GM23338 (cell line): ENCODE measurements at regions not wholly inside any gene's neighbourhood (a gene's known extent, or its start where the extent isn't known, plus 50 kb on each side); places are given as distances from the start of the nearest gene placed in this dataset.

Experiments
- ATAC-seq: fragments of 200-7000 bp; cut with Tn5 transposase; 3 replicates; pipeline ENCODE4 v1.9.1; 2020
- DNase-seq: peaks from one replicate; pipeline ENCODE4 v3.0.0-alpha.2; 2015; ENCODE audit warnings: low spot score
- H2AFZ ChIP-seq: fragments of 200-600 bp; sonication (generic); 2 replicates; pipeline ENCODE4 v1.8.0; 2016; ENCODE audit warnings: antibody characterized with exemption, mild to moderate bottlenecking, moderate library complexity
- H3F3A ChIP-seq: fragments of 200-600 bp; sonication (generic); replicated peaks from 2 replicates; pipeline ENCODE4 v1.8.0; 2017; ENCODE audit warnings: antibody characterized with exemption, mixed run types, low read depth
- H3K27ac ChIP-seq: fragments of 200-600 bp; sonication (generic); 2 replicates; pipeline ENCODE4 v1.6.1; 2016; ENCODE audit warnings: low read depth
- H3K27me3 ChIP-seq: fragments of 200-600 bp; sonication (generic); 2 replicates; pipeline ENCODE4 v1.8.0; 2016; ENCODE audit warnings: mild to moderate bottlenecking, mixed run types, moderate library complexity; ENCODE audit not compliant: insufficient read depth
- H3K36me3 ChIP-seq: fragments of 200-600 bp; sonication (generic); 2 replicates; pipeline ENCODE4 v1.8.0; 2016; ENCODE audit warnings: mild to moderate bottlenecking; ENCODE audit not compliant: insufficient read depth
- H3K4me1 ChIP-seq: fragments of 200-600 bp; sonication (generic); 2 replicates; pipeline ENCODE4 v1.8.0; 2016; ENCODE audit warnings: mild to moderate bottlenecking, moderate library complexity; ENCODE audit not compliant: insufficient read depth
- H3K4me2 ChIP-seq: fragments of 200-600 bp; sonication (generic); 2 replicates; pipeline ENCODE4 v1.7.1; 2017; ENCODE audit warnings: mixed run types
- H3K4me3 ChIP-seq: fragments of 200-600 bp; sonication (generic); 2 replicates; pipeline ENCODE4 v1.6.1; 2016; ENCODE audit warnings: mixed run types
- H3K79me2 ChIP-seq: fragments of 200-600 bp; sonication (generic); replicated peaks from 2 replicates; pipeline ENCODE4 v1.8.0; 2017; ENCODE audit warnings: mild to moderate bottlenecking; ENCODE audit not compliant: insufficient read depth
- H3K9me2 ChIP-seq: fragments of 200-600 bp; sonication (generic); 2 replicates; pipeline ENCODE4 v1.8.0; 2017; ENCODE audit not compliant: insufficient read depth
- H4K20me1 ChIP-seq: fragments of 200-600 bp; sonication (generic); replicated peaks from 2 replicates; pipeline ENCODE4 v1.8.0; 2017; ENCODE audit warnings: mild to moderate bottlenecking; ENCODE audit not compliant: insufficient read depth
- H3K27ac Mint-ChIP-seq: 2 replicates; pipeline ENCODE4 v1.8.0; 2020; ENCODE audit warnings: inconsistent platforms, mild to moderate bottlenecking, moderate library complexity, mixed read lengths
- H3K27me3 Mint-ChIP-seq: 3 replicates; pipeline ENCODE4 v1.8.0; 2022; ENCODE audit warnings: low read depth, mild to moderate bottlenecking, moderate library complexity, mixed read lengths, inconsistent platforms; ENCODE audit not compliant: insufficient read depth, poor library complexity
- H3K36me3 Mint-ChIP-seq: 3 replicates; pipeline ENCODE4 v1.8.0; 2021; ENCODE audit warnings: low read depth, mild to moderate bottlenecking, inconsistent platforms, moderate library complexity, mixed read lengths
- H3K4me1 Mint-ChIP-seq: 3 replicates; pipeline ENCODE4 v1.8.0; 2020; ENCODE audit warnings: mild to moderate bottlenecking, inconsistent platforms, mixed read lengths
- H3K4me3 Mint-ChIP-seq: 3 replicates; pipeline ENCODE4 v1.8.0; 2021; ENCODE audit warnings: moderate library complexity, mild to moderate bottlenecking, inconsistent platforms, mixed read lengths
- H3K9me3 Mint-ChIP-seq: 3 replicates; pipeline ENCODE4 v1.8.0; 2020; ENCODE audit warnings: moderate library complexity, mild to moderate bottlenecking, inconsistent platforms, mixed read lengths
- CREB1 ChIP-seq: fragments of 250-450 bp; sonication (Bioruptor Pico); IDR thresholded peaks from 2 replicates; pipeline ENCODE4 v1.5.0; 2020; ENCODE audit warnings: low read depth, mild to moderate bottlenecking, moderate library complexity
- EZH2 ChIP-seq: fragments of 200-600 bp; sonication (generic); IDR thresholded peaks from one replicate; pipeline ENCODE4 v1.8.0; 2017; ENCODE audit warnings: antibody characterized with exemption, mild to moderate bottlenecking, low read depth; ENCODE audit not compliant: unreplicated experiment
- EZH2phosphoT487 ChIP-seq: fragments of 200-600 bp; sonication (generic); IDR thresholded peaks from one replicate; pipeline ENCODE4 v1.8.1; 2018; ENCODE audit warnings: antibody characterized with exemption; ENCODE audit not compliant: unreplicated experiment
- JUNB ChIP-seq: IDR thresholded peaks from one replicate; pipeline ENCODE4 v1.6.1; 2016; ENCODE audit warnings: antibody characterized with exemption; ENCODE audit not compliant: unreplicated experiment
- POLR2AphosphoS5 ChIP-seq: IDR thresholded peaks from 2 replicates; pipeline ENCODE4 v1.6.1; 2016; ENCODE audit warnings: antibody characterized with exemption, low read depth
- STAT1 ChIP-seq: IDR thresholded peaks from one replicate; pipeline ENCODE4 v1.6.1; 2016; ENCODE audit warnings: antibody characterized with exemption; ENCODE audit not compliant: unreplicated experiment
- ZNF331 ChIP-seq: fragments of 250-450 bp; sonication (Bioruptor Pico); IDR thresholded peaks from 2 replicates; pipeline ENCODE4 v1.5.0; 2020; ENCODE audit warnings: low read depth, mild to moderate bottlenecking, moderate library complexity
- TF ChIP-seq, protein P1 (sequence below): IDR thresholded peaks from one replicate; pipeline ENCODE4 v1.6.1; 2018; ENCODE audit warnings: antibody characterized with exemption; ENCODE audit not compliant: unreplicated experiment

DNA sequence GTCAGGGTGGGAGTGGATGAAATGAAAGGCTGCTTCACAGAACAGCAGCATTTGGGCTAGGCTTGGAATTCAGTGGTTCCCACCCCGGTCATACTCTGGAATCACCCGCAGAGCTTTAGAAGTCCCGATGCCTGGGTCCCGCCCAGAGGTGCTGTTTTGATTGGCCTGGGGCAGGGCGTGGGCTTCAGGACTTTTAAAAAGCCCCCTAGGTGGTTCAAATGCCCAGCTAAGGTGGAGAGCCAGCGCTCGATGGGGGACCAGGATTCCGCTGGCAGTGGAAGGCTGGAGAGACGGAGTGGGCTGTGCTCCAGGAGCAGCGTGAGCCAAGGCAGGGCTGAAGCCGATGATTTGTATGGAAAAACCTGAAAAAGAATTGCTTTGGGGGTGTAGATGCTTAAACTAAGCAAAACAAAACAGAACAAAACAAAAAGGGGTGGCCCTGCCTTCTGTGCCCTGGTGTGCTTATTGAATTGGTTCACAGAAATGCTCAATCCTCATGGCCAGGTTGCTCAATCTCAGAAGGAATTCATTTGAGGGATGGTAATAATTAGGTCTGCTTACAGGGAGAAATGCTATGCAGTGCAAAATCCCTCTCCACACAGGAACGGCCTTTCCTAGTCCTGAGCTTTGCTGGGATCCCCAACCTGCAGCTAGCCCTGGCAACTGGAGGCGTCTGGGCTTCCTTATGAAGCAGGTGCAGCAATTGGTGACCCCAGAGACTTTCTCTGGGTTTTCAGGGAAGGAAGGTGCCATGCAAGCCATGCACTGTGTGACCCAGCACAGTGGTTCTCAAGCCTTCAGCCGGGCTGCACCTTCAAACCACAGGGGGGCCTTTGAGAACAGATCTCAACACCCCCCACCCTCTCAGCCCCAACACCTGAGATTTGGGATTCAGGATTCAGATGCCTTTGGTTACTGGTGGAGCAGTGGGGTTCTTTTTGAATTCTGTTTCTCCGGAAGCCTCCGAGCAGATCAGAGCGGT, 174.0 kb upstream of the ZNF618 start:
- peak overlapping the region; percentile 48 for H3K4me2 ChIP-seq
- peak; percentile 70 for ATAC-seq
- Mint-ChIP-seq H3K36me3 (peaks cover 5% of the 10 kb centered on the region), H3K27me3 (peaks cover 1% of the 10 kb centered on the region), H3K4me1 (peaks cover 28% of the 10 kb centered on the region), H3K4me3 (no peak overlapping the region), H3K27ac (no peak overlapping the region), H3K9me3 (peaks cover 2% of the 10 kb centered on the region)
- no peak overlapping the region for H3K4me3 ChIP-seq
- peak overlapping the region; percentile 91 for H2AFZ ChIP-seq
- no peak overlapping the region for H3K27ac ChIP-seq
- H3K4me1 ChIP-seq = peaks cover 24% of the 10 kb centered on the region
- no peaks in the 10 kb centered on the region for H3K27me3 ChIP-seq
- no peaks in the 10 kb centered on the region for H3K36me3 ChIP-seq
- no peak for TF ChIP-seq EZH2phosphoT487
- no peak for TF ChIP-seq JUNB
- TF ChIP-seq, protein P1, sequence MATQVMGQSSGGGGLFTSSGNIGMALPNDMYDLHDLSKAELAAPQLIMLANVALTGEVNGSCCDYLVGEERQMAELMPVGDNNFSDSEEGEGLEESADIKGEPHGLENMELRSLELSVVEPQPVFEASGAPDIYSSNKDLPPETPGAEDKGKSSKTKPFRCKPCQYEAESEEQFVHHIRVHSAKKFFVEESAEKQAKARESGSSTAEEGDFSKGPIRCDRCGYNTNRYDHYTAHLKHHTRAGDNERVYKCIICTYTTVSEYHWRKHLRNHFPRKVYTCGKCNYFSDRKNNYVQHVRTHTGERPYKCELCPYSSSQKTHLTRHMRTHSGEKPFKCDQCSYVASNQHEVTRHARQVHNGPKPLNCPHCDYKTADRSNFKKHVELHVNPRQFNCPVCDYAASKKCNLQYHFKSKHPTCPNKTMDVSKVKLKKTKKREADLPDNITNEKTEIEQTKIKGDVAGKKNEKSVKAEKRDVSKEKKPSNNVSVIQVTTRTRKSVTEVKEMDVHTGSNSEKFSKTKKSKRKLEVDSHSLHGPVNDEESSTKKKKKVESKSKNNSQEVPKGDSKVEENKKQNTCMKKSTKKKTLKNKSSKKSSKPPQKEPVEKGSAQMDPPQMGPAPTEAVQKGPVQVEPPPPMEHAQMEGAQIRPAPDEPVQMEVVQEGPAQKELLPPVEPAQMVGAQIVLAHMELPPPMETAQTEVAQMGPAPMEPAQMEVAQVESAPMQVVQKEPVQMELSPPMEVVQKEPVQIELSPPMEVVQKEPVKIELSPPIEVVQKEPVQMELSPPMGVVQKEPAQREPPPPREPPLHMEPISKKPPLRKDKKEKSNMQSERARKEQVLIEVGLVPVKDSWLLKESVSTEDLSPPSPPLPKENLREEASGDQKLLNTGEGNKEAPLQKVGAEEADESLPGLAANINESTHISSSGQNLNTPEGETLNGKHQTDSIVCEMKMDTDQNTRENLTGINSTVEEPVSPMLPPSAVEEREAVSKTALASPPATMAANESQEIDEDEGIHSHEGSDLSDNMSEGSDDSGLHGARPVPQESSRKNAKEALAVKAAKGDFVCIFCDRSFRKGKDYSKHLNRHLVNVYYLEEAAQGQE = no peak
- no peak for TF ChIP-seq POLR2AphosphoS5
- no peak for DNase-seq
- no peaks in the 10 kb centered on the region for H4K20me1 ChIP-seq
- no peaks in the 10 kb centered on the region for H3K79me2 ChIP-seq
- peaks cover 5% of the 10 kb centered on the region; the same call in 1 of the 2 replicates for H3K9me2 ChIP-seq
- H3F3A ChIP-seq = no peaks in the 10 kb centered on the region

DNA sequence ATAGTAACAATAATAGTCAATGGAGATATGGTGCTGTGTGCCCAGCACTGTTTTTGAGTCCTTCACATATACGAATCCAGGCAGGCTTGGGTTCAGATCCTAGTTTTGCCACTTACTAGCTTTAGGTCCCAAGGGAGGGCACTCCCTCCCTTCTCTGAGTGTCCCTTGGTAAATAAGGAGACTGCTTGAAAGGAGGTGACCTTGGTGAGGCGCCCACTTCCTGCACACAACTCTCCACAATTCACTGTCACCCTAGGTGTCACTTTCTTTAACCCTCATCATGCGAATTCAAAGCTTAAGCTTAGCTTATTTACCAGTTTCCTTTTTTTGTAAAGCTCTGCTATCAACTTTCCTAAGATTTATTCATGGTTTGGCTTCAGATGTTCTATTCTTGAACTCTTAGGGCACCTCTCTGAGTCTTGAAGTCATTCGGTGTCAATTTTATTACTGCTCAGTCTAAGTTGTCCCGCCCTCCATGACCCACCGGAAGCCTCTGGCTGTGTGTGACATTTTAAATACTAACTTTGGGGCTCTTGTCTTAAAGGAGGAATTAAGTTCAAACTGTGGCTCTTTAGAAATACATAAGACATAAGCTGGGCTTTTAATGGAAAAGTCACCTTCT, 170.7 kb upstream of the ZNF618 start:
- no peak overlapping the region for H3K4me3 Mint-ChIP-seq
- ATAC-seq (no peak), DNase-seq (no peak)
- Histone ChIP-seq H3K4me2 (no peak overlapping the region), H2AFZ (no peak overlapping the region), H3K9me2 (peaks cover 12% of the 10 kb centered on the region; the same call in 1 of the 2 replicates), H3K4me1 (peaks cover 24% of the 10 kb centered on the region), H3F3A (no peaks in the 10 kb centered on the region), H3K79me2 (no peaks in the 10 kb centered on the region), H3K36me3 (no peaks in the 10 kb centered on the region), H3K27ac (no peak overlapping the region), H3K4me3 (no peak overlapping the region), H3K27me3 (no peaks in the 10 kb centered on the region), H4K20me1 (no peaks in the 10 kb centered on the region)
- peaks cover 19% of the 10 kb centered on the region for H3K9me3 Mint-ChIP-seq
- peaks cover 17% of the 10 kb centered on the region for H3K36me3 Mint-ChIP-seq
- peak overlapping the region; percentile 38; the same call in 1 of the 2 replicates for H3K27ac Mint-ChIP-seq
- peaks cover 11% of the 10 kb centered on the region for H3K27me3 Mint-ChIP-seq
- no peak for TF ChIP-seq CREB1
- no peak for TF ChIP-seq EZH2
- TF ChIP-seq STAT1 = no peak
- no peak for TF ChIP-seq EZH2phosphoT487
- no peak for TF ChIP-seq POLR2AphosphoS5
- TF ChIP-seq ZNF331 (CRISPR knock-in tag) = no peak
- H3K4me1 Mint-ChIP-seq = peaks cover 36% of the 10 kb centered on the region
